ENCODE measurements at regions not wholly inside any gene's neighbourhood (a gene's known extent, or its start where the extent isn't known, plus 50 kb on each side); places are given as distances from the start of the nearest gene placed in this dataset.

DNA sequence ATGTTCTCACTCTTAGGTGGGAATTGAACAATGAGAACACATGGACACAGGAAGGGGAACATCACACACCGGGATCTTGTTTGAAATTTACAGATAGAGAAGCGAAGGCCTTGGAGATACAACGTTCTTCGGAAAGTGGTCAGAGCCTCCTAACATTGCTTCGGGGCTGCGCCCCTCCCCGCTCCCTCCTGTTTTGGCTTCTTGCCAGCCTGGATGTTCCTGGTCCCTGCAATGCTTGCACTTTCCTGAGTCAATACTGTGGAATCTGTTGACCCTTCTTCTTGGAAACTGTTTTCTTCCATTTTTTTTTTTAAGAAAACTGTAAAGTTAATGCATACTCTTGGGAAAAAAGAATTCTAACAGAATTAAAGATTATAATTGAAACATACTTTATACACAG, 360.8 kb downstream of the SOCS6 start:
- H2BK120ac ChIP-seq (ENCODE audit: low read depth, low read length), result no peak overlapping the region
- no peak overlapping the region for H3K4me3 ChIP-seq (ENCODE audit: low read length)
- peak; percentile 3 for DNase-seq
- H3K23ac ChIP-seq (ENCODE audit: low read length), result no peak overlapping the region
- H3K4ac ChIP-seq (ENCODE audit: low read depth, low read length), result no peak overlapping the region
- no peaks in the 10 kb centered on the region for H3K4me1 ChIP-seq (ENCODE audit: control insufficient read depth, low read depth, low read length)
- H3K27ac ChIP-seq (ENCODE audit: low read depth, low read length), result no peak overlapping the region
- no peak overlapping the region for H3K18ac ChIP-seq (ENCODE audit: low read length)
- no peak overlapping the region for H2BK15ac ChIP-seq (replicated peaks; ENCODE audit: low read depth)
- H4K5ac ChIP-seq (ENCODE audit: low read length), result no peak overlapping the region
- no peak overlapping the region for H4K8ac ChIP-seq (ENCODE audit: low read depth, low read length)
- no peaks in the 10 kb centered on the region for H3K79me2 ChIP-seq (ENCODE audit: control insufficient read depth, insufficient read depth, low read length)
- no peaks in the 10 kb centered on the region for H3K27me3 ChIP-seq (ENCODE audit: insufficient read depth, low read length, poor library complexity)
- H3K56ac ChIP-seq (ENCODE audit: low read length), result no peak overlapping the region
- WGBS (ENCODE audit: extremely low coverage, insufficient coverage, low lambda C conversion rate), result no CpG with 5 or more reads among the region's 7 CpGs
- no peak overlapping the region for H3K9ac ChIP-seq (ENCODE audit: low read length)
- H3K4me2 ChIP-seq (ENCODE audit: low read length), result no peak overlapping the region
- H3K36me3 ChIP-seq (ENCODE audit: control insufficient read depth, insufficient read depth, low read length), result no peaks in the 10 kb centered on the region
- no peak overlapping the region for H2AK5ac ChIP-seq (ENCODE audit: low read length)
- no peaks in the 10 kb centered on the region for H3K79me1 ChIP-seq (ENCODE audit: low read length)
- no peak overlapping the region for H2BK5ac ChIP-seq (ENCODE audit: low read length)

DNA sequence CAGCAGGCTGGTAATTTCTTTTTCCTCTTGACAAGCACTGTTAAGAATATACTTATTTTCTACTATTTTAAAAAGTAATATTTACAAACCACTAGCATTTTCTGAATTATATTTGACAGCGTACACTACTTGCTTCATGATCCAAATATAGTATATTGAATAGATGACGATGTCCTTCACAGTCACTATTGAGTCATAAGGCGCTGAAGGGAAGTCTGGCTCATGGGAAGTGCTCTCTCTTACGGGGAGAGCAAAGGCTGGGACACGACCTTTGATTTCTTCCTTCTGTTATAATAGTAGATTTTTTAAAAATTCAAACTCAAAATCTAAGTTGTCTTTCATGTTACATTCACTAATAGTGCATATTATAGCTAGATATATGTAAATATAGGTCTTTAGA, 357.1 kb downstream of the SOCS6 start:
- WGBS (ENCODE audit: extremely low coverage, insufficient coverage, low lambda C conversion rate), result no CpG with 5 or more reads among the region's 5 CpGs
- no peaks in the 10 kb centered on the region for H3K27me3 ChIP-seq (ENCODE audit: insufficient read depth, low read length, poor library complexity)
- no peak overlapping the region for H4K8ac ChIP-seq (ENCODE audit: low read depth, low read length)
- H3K36me3 ChIP-seq (ENCODE audit: control insufficient read depth, insufficient read depth, low read length), result no peaks in the 10 kb centered on the region
- H3K23ac ChIP-seq (ENCODE audit: low read length), result no peak overlapping the region
- H3K4me1 ChIP-seq (ENCODE audit: control insufficient read depth, low read depth, low read length), result no peaks in the 10 kb centered on the region
- no peak overlapping the region for H3K56ac ChIP-seq (ENCODE audit: low read length)
- no peak overlapping the region for H4K5ac ChIP-seq (ENCODE audit: low read length)
- no peak overlapping the region for H3K4me3 ChIP-seq (ENCODE audit: low read length)
- H2BK15ac ChIP-seq (replicated peaks; ENCODE audit: low read depth), result no peak overlapping the region
- H3K79me2 ChIP-seq (ENCODE audit: control insufficient read depth, insufficient read depth, low read length), result no peaks in the 10 kb centered on the region
- no peak for DNase-seq
- H2BK120ac ChIP-seq (ENCODE audit: low read depth, low read length), result no peak overlapping the region
- no peak overlapping the region for H2BK5ac ChIP-seq (ENCODE audit: low read length)
- H3K18ac ChIP-seq (ENCODE audit: low read length), result no peak overlapping the region
- no peak overlapping the region for H3K27ac ChIP-seq (ENCODE audit: low read depth, low read length)
- H3K4ac ChIP-seq (ENCODE audit: low read depth, low read length), result no peak overlapping the region
- H2AK5ac ChIP-seq (ENCODE audit: low read length), result no peak overlapping the region
- no peak overlapping the region for H3K4me2 ChIP-seq (ENCODE audit: low read length)
- no peaks in the 10 kb centered on the region for H3K79me1 ChIP-seq (ENCODE audit: low read length)
- no peak overlapping the region for H3K9ac ChIP-seq (ENCODE audit: low read length)

- no CpG with 5 or more reads among the region's 1 CpG for WGBS (ENCODE audit: extremely low coverage, insufficient coverage, low lambda C conversion rate)
- no peak overlapping the region for H2BK15ac ChIP-seq (replicated peaks; ENCODE audit: low read depth)
- H3K27ac ChIP-seq (ENCODE audit: low read depth, low read length), result no peak overlapping the region
- H3K79me1 ChIP-seq (ENCODE audit: low read length), result no peaks in the 10 kb centered on the region
- H3K9ac ChIP-seq (ENCODE audit: low read length), result no peak overlapping the region
- H4K5ac ChIP-seq (ENCODE audit: low read length), result no peak overlapping the region
- no peak overlapping the region for H3K4me3 ChIP-seq (ENCODE audit: low read length)
- H3K4me1 ChIP-seq (ENCODE audit: control insufficient read depth, low read depth, low read length), result no peaks in the 10 kb centered on the region
- no peak overlapping the region for H2BK120ac ChIP-seq (ENCODE audit: low read depth, low read length)
- H3K27me3 ChIP-seq (ENCODE audit: insufficient read depth, low read length, poor library complexity), result no peaks in the 10 kb centered on the region
- H4K8ac ChIP-seq (ENCODE audit: low read depth, low read length), result no peak overlapping the region
- DNase-seq, result no peak
- no peak overlapping the region for H3K56ac ChIP-seq (ENCODE audit: low read length)
- no peak overlapping the region for H2BK5ac ChIP-seq (ENCODE audit: low read length)
- no peak overlapping the region for H2AK5ac ChIP-seq (ENCODE audit: low read length)
- no peak overlapping the region for H3K18ac ChIP-seq (ENCODE audit: low read length)
- H3K23ac ChIP-seq (ENCODE audit: low read length), result no peak overlapping the region
- no peak overlapping the region for H3K4ac ChIP-seq (ENCODE audit: low read depth, low read length)
- no peaks in the 10 kb centered on the region for H3K36me3 ChIP-seq (ENCODE audit: control insufficient read depth, insufficient read depth, low read length)
- no peaks in the 10 kb centered on the region for H3K79me2 ChIP-seq (ENCODE audit: control insufficient read depth, insufficient read depth, low read length)
- no peak overlapping the region for H3K4me2 ChIP-seq (ENCODE audit: low read length)
Measured at GRCh38 chr18:70643812-70644211, 355.0 kb downstream of the SOCS6 start.

DNA sequence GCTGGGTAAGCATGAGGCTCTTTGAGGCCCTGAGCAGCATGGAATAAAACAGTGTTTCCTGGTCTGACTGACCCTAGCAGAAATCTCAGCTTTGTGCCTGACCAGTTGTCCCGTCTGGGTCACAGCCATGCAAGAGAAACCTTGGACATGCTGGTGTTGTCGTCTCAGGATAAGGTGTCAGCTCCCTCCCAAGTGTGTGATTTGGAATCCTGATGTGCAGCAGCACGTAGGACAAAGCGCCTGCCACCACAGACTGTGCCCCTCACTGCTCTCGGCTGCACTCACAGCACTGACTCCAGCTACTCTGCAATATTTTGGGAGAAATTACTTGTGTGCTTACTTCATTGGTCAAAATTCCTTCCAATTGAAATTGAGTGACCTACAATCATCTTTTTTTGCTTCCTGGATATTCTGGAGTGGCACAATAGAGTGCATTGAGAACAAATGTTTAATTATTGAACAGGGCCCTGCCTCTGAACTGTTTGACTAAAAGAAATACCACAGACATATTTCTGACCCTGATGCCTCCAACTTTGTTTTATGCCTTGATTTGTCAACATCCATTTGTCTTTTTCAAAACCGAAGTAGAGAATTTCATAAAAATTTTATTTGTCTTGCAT, 352.4 kb downstream of the SOCS6 start:
- Histone ChIP-seq H2BK120ac (ENCODE audit: low read depth, low read length) (no peak overlapping the region), H3K4ac (ENCODE audit: low read depth, low read length) (no peak overlapping the region), H3K4me2 (ENCODE audit: low read length) (no peak overlapping the region), H3K36me3 (ENCODE audit: control insufficient read depth, insufficient read depth, low read length) (no peaks in the 10 kb centered on the region), H3K79me1 (ENCODE audit: low read length) (no peaks in the 10 kb centered on the region), H2AK5ac (ENCODE audit: low read length) (no peak overlapping the region), H3K79me2 (ENCODE audit: control insufficient read depth, insufficient read depth, low read length) (no peaks in the 10 kb centered on the region), H3K56ac (ENCODE audit: low read length) (no peak overlapping the region), H3K27me3 (ENCODE audit: insufficient read depth, low read length, poor library complexity) (no peaks in the 10 kb centered on the region), H3K4me1 (ENCODE audit: control insufficient read depth, low read depth, low read length) (no peaks in the 10 kb centered on the region), H4K8ac (ENCODE audit: low read depth, low read length) (no peak overlapping the region), H2BK15ac (replicated peaks; ENCODE audit: low read depth) (no peak overlapping the region), H3K9ac (ENCODE audit: low read length) (no peak overlapping the region), H3K27ac (ENCODE audit: low read depth, low read length) (no peak overlapping the region), H3K18ac (ENCODE audit: low read length) (no peak overlapping the region), H4K5ac (ENCODE audit: low read length) (no peak overlapping the region), H3K23ac (ENCODE audit: low read length) (no peak overlapping the region), H3K4me3 (ENCODE audit: low read length) (no peak overlapping the region), H2BK5ac (ENCODE audit: low read length) (no peak overlapping the region)
- no peak for DNase-seq
- WGBS (ENCODE audit: extremely low coverage, insufficient coverage, low lambda C conversion rate), result no CpG with 5 or more reads among the region's 6 CpGs

DNA sequence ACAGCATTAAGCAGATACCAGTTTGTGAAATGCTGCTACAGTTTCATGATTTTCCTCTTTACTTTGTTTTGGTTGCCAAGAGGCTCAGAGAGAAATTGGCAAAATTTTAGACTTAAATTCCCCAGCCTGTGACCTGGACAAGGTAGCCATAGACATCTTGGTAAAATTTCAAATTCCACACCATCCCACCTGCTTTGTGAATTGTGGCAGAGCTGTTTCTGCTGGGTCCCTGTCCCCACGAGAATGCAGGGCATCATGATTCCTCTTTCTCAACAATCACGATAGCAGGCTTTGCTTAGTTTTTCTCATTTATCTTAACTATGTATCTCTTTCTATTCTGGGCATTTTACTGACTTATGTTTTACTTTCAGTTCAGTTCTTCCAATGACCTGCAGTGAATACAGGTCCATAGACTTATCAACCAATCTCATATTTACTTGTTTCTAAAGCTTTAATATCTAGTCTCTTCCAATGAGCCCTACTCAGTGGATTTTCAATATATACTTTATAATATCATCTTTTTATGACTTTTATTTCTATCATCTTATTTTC, 351.6 kb downstream of the SOCS6 start:
- Histone ChIP-seq H4K8ac (ENCODE audit: low read depth, low read length) (no peak overlapping the region), H3K36me3 (ENCODE audit: control insufficient read depth, insufficient read depth, low read length) (no peaks in the 10 kb centered on the region), H3K4me1 (ENCODE audit: control insufficient read depth, low read depth, low read length) (no peaks in the 10 kb centered on the region), H3K27ac (ENCODE audit: low read depth, low read length) (no peak overlapping the region), H2BK120ac (ENCODE audit: low read depth, low read length) (no peak overlapping the region), H3K23ac (ENCODE audit: low read length) (no peak overlapping the region), H2AK5ac (ENCODE audit: low read length) (no peak overlapping the region), H4K5ac (ENCODE audit: low read length) (no peak overlapping the region), H3K27me3 (ENCODE audit: insufficient read depth, low read length, poor library complexity) (no peaks in the 10 kb centered on the region), H3K18ac (ENCODE audit: low read length) (no peak overlapping the region), H3K4ac (ENCODE audit: low read depth, low read length) (no peak overlapping the region), H3K4me3 (ENCODE audit: low read length) (no peak overlapping the region), H2BK5ac (ENCODE audit: low read length) (no peak overlapping the region), H2BK15ac (replicated peaks; ENCODE audit: low read depth) (no peak overlapping the region), H3K9ac (ENCODE audit: low read length) (no peak overlapping the region), H3K79me2 (ENCODE audit: control insufficient read depth, insufficient read depth, low read length) (no peaks in the 10 kb centered on the region), H3K79me1 (ENCODE audit: low read length) (no peaks in the 10 kb centered on the region), H3K56ac (ENCODE audit: low read length) (no peak overlapping the region), H3K4me2 (ENCODE audit: low read length) (no peak overlapping the region)
- no peak for DNase-seq
- WGBS (ENCODE audit: extremely low coverage, insufficient coverage, low lambda C conversion rate), result no CpG with 5 or more reads among the region's 2 CpGs

DNA sequence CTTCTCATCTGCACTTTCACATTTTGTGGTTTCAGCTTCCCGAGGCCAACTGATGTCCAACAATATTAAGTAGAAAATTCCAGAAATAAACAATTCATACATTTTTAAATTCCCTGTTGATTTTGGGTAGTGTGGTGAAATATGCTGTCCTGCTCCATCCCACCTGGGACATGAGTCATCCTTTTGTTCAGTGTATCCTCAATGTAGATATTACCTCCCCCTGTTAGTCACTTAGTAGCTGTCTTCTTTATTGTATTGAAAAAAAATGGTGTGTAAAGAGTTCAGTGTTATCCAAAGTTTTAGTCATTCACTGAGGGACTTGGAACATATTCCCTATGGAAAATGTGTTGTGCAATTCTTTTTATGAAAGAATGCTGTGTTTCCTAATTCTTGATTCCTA, 348.1 kb downstream of the SOCS6 start:
- Histone ChIP-seq H3K4me3 (ENCODE audit: low read length) (no peak overlapping the region), H3K4me2 (ENCODE audit: low read length) (no peak overlapping the region), H3K36me3 (ENCODE audit: control insufficient read depth, insufficient read depth, low read length) (no peaks in the 10 kb centered on the region), H3K27ac (ENCODE audit: low read depth, low read length) (no peak overlapping the region), H3K79me2 (ENCODE audit: control insufficient read depth, insufficient read depth, low read length) (no peaks in the 10 kb centered on the region), H2BK15ac (replicated peaks; ENCODE audit: low read depth) (no peak overlapping the region), H2AK5ac (ENCODE audit: low read length) (no peak overlapping the region), H3K56ac (ENCODE audit: low read length) (no peak overlapping the region), H3K9ac (ENCODE audit: low read length) (no peak overlapping the region), H3K27me3 (ENCODE audit: insufficient read depth, low read length, poor library complexity) (no peaks in the 10 kb centered on the region), H3K79me1 (ENCODE audit: low read length) (no peaks in the 10 kb centered on the region), H2BK5ac (ENCODE audit: low read length) (no peak overlapping the region), H3K18ac (ENCODE audit: low read length) (no peak overlapping the region), H2BK120ac (ENCODE audit: low read depth, low read length) (no peak overlapping the region), H4K8ac (ENCODE audit: low read depth, low read length) (no peak overlapping the region), H3K4ac (ENCODE audit: low read depth, low read length) (no peak overlapping the region), H3K4me1 (ENCODE audit: control insufficient read depth, low read depth, low read length) (no peaks in the 10 kb centered on the region), H4K5ac (ENCODE audit: low read length) (no peak overlapping the region), H3K23ac (ENCODE audit: low read length) (no peak overlapping the region)
- no CpG with 5 or more reads among the region's 1 CpG for WGBS (ENCODE audit: extremely low coverage, insufficient coverage, low lambda C conversion rate)
- no peak for DNase-seq
